Endothelial cell of umbilical vein (primary cell): ENCODE measurements at regions not wholly inside any gene's neighbourhood (a gene's known extent, or its start where the extent isn't known, plus 50 kb on each side); places are given as distances from the start of the nearest gene placed in this dataset.

ENCODE experiments used
- BruUV-seq: library from RNA; stranded (reverse); fragments of 400-500 nt; replicated peaks from 2 replicates; lab custom pipeline; 2021; lab: Mats Ljungman, UMichigan
- CTCF ChIA-PET: fragments of 300-600, 350-600 bp; sonication (Branson Sonifier 250); formaldehyde crosslinking; loops from one replicate; lab custom pipeline; 2021; ENCODE audit warnings: antibody characterized with exemption, inconsistent platforms; lab: Charles Lee
- POLR2A ChIA-PET: fragments of 300-600, 350-600 bp; sonication (Branson Sonifier 250); formaldehyde crosslinking; loops from one replicate; lab custom pipeline; 2021; ENCODE audit warnings: antibody characterized with exemption, inconsistent platforms; lab: Charles Lee
- DNase-seq: peaks from one replicate; pipeline ENCODE4 v3.0.0-alpha.2; 2011; ENCODE audit warnings: low read depth, low spot score
- FAIRE-seq: peaks from 2 replicates; lab custom pipeline; 2011; peaks lifted over from hg19 to GRCh38; lab: Jason Lieb, UNC
- H2AFZ ChIP-seq: 2 replicates; pipeline ENCODE4 v1.6.0; 2012; ENCODE audit warnings: low read depth, low read length, control low read depth, inconsistent platforms
- H3K27ac ChIP-seq: 2 replicates; pipeline ENCODE4 v1.5.1; 2011; ENCODE audit warnings: low read depth, mild to moderate bottlenecking, control low read depth, low read length, moderate library complexity; ENCODE audit not compliant: insufficient read depth
- H3K27me3 ChIP-seq, 2 experiments: 2 replicates each; pipeline versions ENCODE4 v1.6.0 to v1.6.1; 2011; ENCODE audit warnings: low read length in 2 of 2, mixed read lengths in 1 of 2; ENCODE audit not compliant: control insufficient read depth in 2 of 2, insufficient read depth in 2 of 2
- H3K36me3 ChIP-seq, 2 experiments: 2 replicates in 1 of 2; 3 replicates in 1 of 2; pipeline ENCODE4 v1.5.1; 2011; ENCODE audit warnings: low read length in 2 of 2, mild to moderate bottlenecking in 1 of 2, moderate library complexity in 1 of 2; ENCODE audit not compliant: control insufficient read depth in 2 of 2, insufficient read depth in 2 of 2; ENCODE audit errors: extremely low read depth in 1 of 2
- H3K4me1 ChIP-seq: 3 replicates; pipeline ENCODE4 v1.5.1; 2011; ENCODE audit warnings: mild to moderate bottlenecking, low read length; ENCODE audit not compliant: control insufficient read depth, insufficient read depth; ENCODE audit errors: extremely low read depth
- H3K4me2 ChIP-seq: 2 replicates; pipeline ENCODE4 v1.6.1; 2011; ENCODE audit warnings: low read length, control low read depth, mixed read lengths; ENCODE audit not compliant: insufficient read depth
- H3K4me3 ChIP-seq, 3 experiments: fragments of 200-600 bp in 1 of 3; sonication (generic), shearing (Covaris generic) in 1 of 3; replicated peaks in 1 of 3; 2 replicates each; pipeline ENCODE4 v1.5.1; 2011 to 2016; ENCODE audit warnings: control low read depth in 3 of 3, low read length in 3 of 3, mild to moderate bottlenecking in 2 of 3, inconsistent platforms in 1 of 3, low read depth in 1 of 3, moderate library complexity in 1 of 3; ENCODE audit not compliant: insufficient read depth in 1 of 3
- H3K79me2 ChIP-seq: 2 replicates; pipeline ENCODE4 v1.6.0; 2012; ENCODE audit warnings: low read length, inconsistent platforms; ENCODE audit not compliant: control insufficient read depth, insufficient read depth
- H3K9ac ChIP-seq: replicated peaks from 2 replicates; pipeline ENCODE3; 2011; ENCODE audit warnings: low read length, control low read depth; ENCODE audit not compliant: insufficient read depth; ENCODE audit errors: extremely low read depth
- H3K9me1 ChIP-seq: replicated peaks from 3 replicates; pipeline ENCODE4 v1.6.0; 2011; ENCODE audit warnings: mild to moderate bottlenecking, low read length; ENCODE audit not compliant: control insufficient read depth, insufficient read depth; ENCODE audit errors: extremely low read depth
- H3K9me3 ChIP-seq: replicated peaks from 2 replicates; pipeline ENCODE4 v1.5.1; 2012; ENCODE audit warnings: low read length, inconsistent platforms; ENCODE audit not compliant: control insufficient read depth, insufficient read depth
- H4K20me1 ChIP-seq: replicated peaks from 2 replicates; pipeline ENCODE3; 2011; ENCODE audit warnings: mild to moderate bottlenecking, low read length; ENCODE audit not compliant: control insufficient read depth, insufficient read depth; ENCODE audit errors: extremely low read depth
- EZH2 ChIP-seq: IDR thresholded peaks from 2 replicates; pipeline ENCODE4 v1.6.1; 2012; ENCODE audit warnings: borderline replicate concordance, low read depth, mild to moderate bottlenecking, moderate library complexity, low read length, inconsistent platforms; ENCODE audit not compliant: severe bottlenecking
- FOS ChIP-seq: IDR thresholded peaks from 2 replicates; pipeline ENCODE4 v1.6.1; 2011; ENCODE audit warnings: mild to moderate bottlenecking, low read length, moderate library complexity, borderline replicate concordance; ENCODE audit not compliant: insufficient read depth
- GATA2 ChIP-seq: IDR thresholded peaks from 2 replicates; pipeline ENCODE4 v1.7.0; 2011; ENCODE audit warnings: low read depth, mild to moderate bottlenecking, moderate library complexity, mixed read lengths, low read length; ENCODE audit not compliant: insufficient read length, insufficient read depth
- JUN ChIP-seq: IDR thresholded peaks from 2 replicates; pipeline ENCODE4 v1.6.1; 2011; ENCODE audit warnings: borderline replicate concordance, low read depth; ENCODE audit not compliant: insufficient read length, insufficient read depth
- MYC ChIP-seq: IDR thresholded peaks from one replicate; pipeline ENCODE4 v1.6.1; 2011; ENCODE audit warnings: mild to moderate bottlenecking, low read depth, low read length
- POLR2A ChIP-seq: IDR thresholded peaks from 2 replicates; pipeline ENCODE4 v1.6.1; 2012; ENCODE audit warnings: low read depth, mild to moderate bottlenecking, control low read depth, low read length
- POLR2AphosphoS5 ChIP-seq: IDR thresholded peaks from 2 replicates; pipeline ENCODE4 v1.6.1; 2012; ENCODE audit warnings: low read depth, mild to moderate bottlenecking, control low read depth, low read length, moderate library complexity; ENCODE audit not compliant: insufficient read depth
- dilution Hi-C: fragments of 300-500 bp; cut with MboI; formaldehyde crosslinking; loops from one replicate; pipeline ENCODE4 v1.15.0; 2019; ENCODE audit warnings: low sequenced_read_pairs; ENCODE audit not compliant: extremely low pct_ligation_motif_present
- intact Hi-C: fragments of 100-400 bp; cut with micrococcal nuclease; formaldehyde crosslinking; loops from one replicate; pipeline ENCODE4 v1.10.0; 2022
- TF ChIP-seq, protein P1 (sequence below), 2 donors: IDR thresholded peaks; 1 replicate in 1 of 2; 2 replicates in 1 of 2; pipeline ENCODE4 v1.5.1; 2011; ENCODE audit warnings: low read length in 2 of 2, mild to moderate bottlenecking in 2 of 2, moderate library complexity in 2 of 2, control low read depth in 1 of 2, inconsistent platforms in 1 of 2, low read depth in 1 of 2; ENCODE audit not compliant: insufficient read depth in 1 of 2; ENCODE audit errors: extremely low read depth in 1 of 2
- TF ChIP-seq, protein P2 (sequence below): IDR thresholded peaks from 2 replicates; pipeline ENCODE4 v1.6.1; 2011; ENCODE audit not compliant: insufficient read depth, insufficient read length

DNA sequence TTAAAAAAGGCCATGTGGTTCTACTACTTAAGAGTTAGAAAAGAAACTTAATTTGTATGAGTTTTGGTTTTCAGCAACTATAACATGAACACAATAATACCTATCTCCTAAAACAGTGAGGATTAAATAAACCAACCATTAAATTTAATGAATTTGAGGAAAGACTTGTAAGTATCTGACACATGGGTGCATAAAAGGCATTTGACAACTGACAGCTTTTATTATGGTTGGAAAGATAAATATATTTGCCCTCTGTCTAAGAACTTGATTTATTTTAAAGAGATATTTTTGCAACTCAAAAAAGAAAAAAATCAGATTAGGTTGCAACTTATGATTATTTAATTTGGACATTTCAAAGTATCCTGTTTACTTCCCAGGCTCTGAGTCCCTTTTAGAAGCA lies 217.9 kb upstream of the EEA1 start:
- H3K27me3 ChIP-seq, result no peaks in the 10 kb centered on the region
- no peak overlapping the region for H3K4me2 ChIP-seq
- POLR2A ChIA-PET, result no interaction called here
- DNase-seq, result no peak
- no peak overlapping the region for H3K27ac ChIP-seq
- no peak overlapping the region for H3K4me3 ChIP-seq
- dilution Hi-C loops, result no loop called here
- H4K20me1 ChIP-seq, result no peaks in the 10 kb centered on the region
- H3K4me1 ChIP-seq, result no peaks in the 10 kb centered on the region
- no peak overlapping the region for H2AFZ ChIP-seq
- H3K9ac ChIP-seq, result no peak overlapping the region
- no peaks in the 10 kb centered on the region for H3K36me3 ChIP-seq
- TF ChIP-seq, protein P1, sequence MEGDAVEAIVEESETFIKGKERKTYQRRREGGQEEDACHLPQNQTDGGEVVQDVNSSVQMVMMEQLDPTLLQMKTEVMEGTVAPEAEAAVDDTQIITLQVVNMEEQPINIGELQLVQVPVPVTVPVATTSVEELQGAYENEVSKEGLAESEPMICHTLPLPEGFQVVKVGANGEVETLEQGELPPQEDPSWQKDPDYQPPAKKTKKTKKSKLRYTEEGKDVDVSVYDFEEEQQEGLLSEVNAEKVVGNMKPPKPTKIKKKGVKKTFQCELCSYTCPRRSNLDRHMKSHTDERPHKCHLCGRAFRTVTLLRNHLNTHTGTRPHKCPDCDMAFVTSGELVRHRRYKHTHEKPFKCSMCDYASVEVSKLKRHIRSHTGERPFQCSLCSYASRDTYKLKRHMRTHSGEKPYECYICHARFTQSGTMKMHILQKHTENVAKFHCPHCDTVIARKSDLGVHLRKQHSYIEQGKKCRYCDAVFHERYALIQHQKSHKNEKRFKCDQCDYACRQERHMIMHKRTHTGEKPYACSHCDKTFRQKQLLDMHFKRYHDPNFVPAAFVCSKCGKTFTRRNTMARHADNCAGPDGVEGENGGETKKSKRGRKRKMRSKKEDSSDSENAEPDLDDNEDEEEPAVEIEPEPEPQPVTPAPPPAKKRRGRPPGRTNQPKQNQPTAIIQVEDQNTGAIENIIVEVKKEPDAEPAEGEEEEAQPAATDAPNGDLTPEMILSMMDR (IDR thresholded peaks at IDR 0.05; ENCODE audit: extremely low read depth in 1 of 2, insufficient read depth in 1 of 2, low read depth in 1 of 2, low read length in 2 of 2), result no peak
- TF ChIP-seq, protein P2, sequence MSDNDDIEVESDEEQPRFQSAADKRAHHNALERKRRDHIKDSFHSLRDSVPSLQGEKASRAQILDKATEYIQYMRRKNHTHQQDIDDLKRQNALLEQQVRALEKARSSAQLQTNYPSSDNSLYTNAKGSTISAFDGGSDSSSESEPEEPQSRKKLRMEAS, result no peak
- no peak for TF ChIP-seq EZH2
- no TSS peak for BruUV-seq
- H3K79me2 ChIP-seq, result no peaks in the 10 kb centered on the region
- CTCF ChIA-PET, result no interaction called here
- intact Hi-C loops, result no loop called here
- no peak for FAIRE-seq
- no peaks in the 10 kb centered on the region for H3K9me3 ChIP-seq
- H3K9me1 ChIP-seq, result no peaks in the 10 kb centered on the region

DNA sequence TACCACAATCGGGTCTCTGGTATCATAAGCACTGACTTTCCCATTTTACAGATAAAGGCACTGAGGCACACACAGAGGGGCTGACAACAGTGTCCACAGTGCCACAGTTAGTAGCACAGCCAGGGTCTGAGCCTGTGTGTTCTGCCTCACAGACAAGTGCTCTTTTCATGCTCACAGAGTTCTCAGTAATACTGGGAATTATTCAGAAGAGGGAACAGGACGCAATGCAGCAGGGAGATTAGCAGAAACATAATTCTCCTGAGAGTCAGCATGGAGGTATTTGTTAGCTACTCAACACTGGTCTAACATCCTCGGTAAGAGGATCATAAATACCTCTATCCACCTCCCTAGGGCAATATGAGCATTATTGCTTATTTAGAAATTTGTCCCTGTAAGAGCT lies 219.3 kb upstream of the EEA1 start:
- no peaks in the 10 kb centered on the region for H3K27me3 ChIP-seq
- no peaks in the 10 kb centered on the region for H3K9me1 ChIP-seq
- no peaks in the 10 kb centered on the region for H3K4me1 ChIP-seq
- CTCF ChIA-PET, result interaction anchor here (1.0 kb wide), 1 partner anchor 9 kb away, joined by 3 read pairs; no protein-coding TSS in a partner anchor
- TF ChIP-seq EZH2 (no peak), POLR2AphosphoS5 (no peak), MYC (no peak), GATA2 (no peak), JUN (no peak), POLR2A (no peak), FOS (no peak)
- TF ChIP-seq, protein P2, result no peak
- TF ChIP-seq, protein P1 (IDR thresholded peaks at IDR 0.05; ENCODE audit: extremely low read depth in 1 of 2, insufficient read depth in 1 of 2, low read depth in 1 of 2, low read length in 2 of 2), result no peak
- no peak overlapping the region for H3K27ac ChIP-seq
- BruUV-seq, result no TSS peak
- H3K36me3 ChIP-seq, result no peaks in the 10 kb centered on the region
- no peaks in the 10 kb centered on the region for H3K79me2 ChIP-seq
- DNase-seq, result no peak
- no peaks in the 10 kb centered on the region for H4K20me1 ChIP-seq
- no peaks in the 10 kb centered on the region for H3K9me3 ChIP-seq
- POLR2A ChIA-PET, result no interaction called here
- dilution Hi-C loops (no loop called here), intact Hi-C loops (no loop called here)
- FAIRE-seq, result no peak
- no peak overlapping the region for H3K9ac ChIP-seq
- H2AFZ ChIP-seq, result no peak overlapping the region
- no peak overlapping the region for H3K4me2 ChIP-seq
- H3K4me3 ChIP-seq, result no peak overlapping the region
